MM.1S (cell line): ENCODE measurements at regions not wholly inside any gene's neighbourhood (a gene's known extent, or its start where the extent isn't known, plus 50 kb on each side); places are given as distances from the start of the nearest gene placed in this dataset.

Experiments
- DNase-seq: peaks from one replicate; pipeline ENCODE4 v3.0.0-alpha.2; 2015
- H2AFZ ChIP-seq: fragments of 300-600 bp; sonication (generic); 2 replicates; pipeline ENCODE4 v1.6.0; 2016; ENCODE audit warnings: antibody characterized with exemption, low read length
- H3F3A ChIP-seq: fragments of 300-600 bp; sonication (generic); 2 replicates; pipeline ENCODE4 v1.6.1; 2016; ENCODE audit warnings: mild to moderate bottlenecking, antibody characterized with exemption, low read length, moderate library complexity, mixed read lengths; ENCODE audit not compliant: insufficient read depth
- H3K27ac ChIP-seq: fragments of 300-600 bp; sonication (generic); 2 replicates; pipeline ENCODE4 v1.5.1; 2016; ENCODE audit warnings: mild to moderate bottlenecking, low read length
- H3K27me3 ChIP-seq: fragments of 300-600 bp; sonication (generic); replicated peaks from 2 replicates; pipeline ENCODE4 v1.6.0; 2016; ENCODE audit warnings: low read length; ENCODE audit not compliant: insufficient read depth
- H3K36me3 ChIP-seq: fragments of 300-600 bp; sonication (generic); replicated peaks from 2 replicates; pipeline ENCODE4 v1.6.1; 2016; ENCODE audit warnings: mild to moderate bottlenecking, low read length, mixed read lengths; ENCODE audit not compliant: insufficient read depth
- H3K4me1 ChIP-seq: fragments of 300-600 bp; sonication (generic); 2 replicates; pipeline ENCODE4 v1.6.1; 2016; ENCODE audit warnings: low read length, mixed read lengths
- H3K4me2 ChIP-seq: fragments of 300-600 bp; sonication (generic); 2 replicates; pipeline ENCODE4 v1.6.0; 2016; ENCODE audit warnings: low read depth, low read length
- H3K4me3 ChIP-seq: fragments of 300-600 bp; sonication (generic); 2 replicates; pipeline ENCODE4 v1.5.1; 2016; ENCODE audit warnings: low read length, mixed read lengths
- H3K79me2 ChIP-seq: fragments of 300-600 bp; sonication (generic); 2 replicates; pipeline ENCODE4 v1.6.1; 2016; ENCODE audit warnings: mixed run types, low read length, mixed read lengths
- H3K9ac ChIP-seq: fragments of 300-600 bp; sonication (generic); 2 replicates; pipeline ENCODE4 v1.6.1; 2016; ENCODE audit warnings: low read length, mixed read lengths
- H3K9me2 ChIP-seq: fragments of 300-600 bp; sonication (generic); replicated peaks from 2 replicates; pipeline ENCODE4 v1.6.1; 2016; ENCODE audit warnings: mild to moderate bottlenecking, low read length, mixed read lengths; ENCODE audit not compliant: insufficient read depth
- H3K9me3 ChIP-seq: fragments of 300-600 bp; sonication (generic); replicated peaks from 2 replicates; pipeline ENCODE4 v1.6.1; 2016; ENCODE audit warnings: mild to moderate bottlenecking, low read length, mixed read lengths; ENCODE audit not compliant: insufficient read depth
- H4K20me1 ChIP-seq: fragments of 300-600 bp; sonication (generic); 2 replicates; pipeline ENCODE4 v1.6.1; 2016; ENCODE audit warnings: mild to moderate bottlenecking, low read length, moderate library complexity, mixed read lengths; ENCODE audit not compliant: insufficient read depth
- EZH2 ChIP-seq: fragments of 300-600 bp; sonication (generic); optimal IDR thresholded peaks from 2 replicates; pipeline ENCODE3; 2017; ENCODE audit warnings: low read depth, mild to moderate bottlenecking, antibody characterized with exemption, low read length, mixed read lengths
- EZH2phosphoT487 ChIP-seq: fragments of 300-600 bp; sonication (generic); IDR thresholded peaks from 2 replicates; pipeline ENCODE4 v1.6.1; 2018; ENCODE audit warnings: antibody characterized with exemption, low read length
- TF ChIP-seq, protein P1 (sequence below): fragments of 300-600 bp; sonication (generic); IDR thresholded peaks from 2 replicates; pipeline ENCODE4 v1.5.1; 2016; ENCODE audit warnings: antibody characterized with exemption, low read length, mixed read lengths

DNA sequence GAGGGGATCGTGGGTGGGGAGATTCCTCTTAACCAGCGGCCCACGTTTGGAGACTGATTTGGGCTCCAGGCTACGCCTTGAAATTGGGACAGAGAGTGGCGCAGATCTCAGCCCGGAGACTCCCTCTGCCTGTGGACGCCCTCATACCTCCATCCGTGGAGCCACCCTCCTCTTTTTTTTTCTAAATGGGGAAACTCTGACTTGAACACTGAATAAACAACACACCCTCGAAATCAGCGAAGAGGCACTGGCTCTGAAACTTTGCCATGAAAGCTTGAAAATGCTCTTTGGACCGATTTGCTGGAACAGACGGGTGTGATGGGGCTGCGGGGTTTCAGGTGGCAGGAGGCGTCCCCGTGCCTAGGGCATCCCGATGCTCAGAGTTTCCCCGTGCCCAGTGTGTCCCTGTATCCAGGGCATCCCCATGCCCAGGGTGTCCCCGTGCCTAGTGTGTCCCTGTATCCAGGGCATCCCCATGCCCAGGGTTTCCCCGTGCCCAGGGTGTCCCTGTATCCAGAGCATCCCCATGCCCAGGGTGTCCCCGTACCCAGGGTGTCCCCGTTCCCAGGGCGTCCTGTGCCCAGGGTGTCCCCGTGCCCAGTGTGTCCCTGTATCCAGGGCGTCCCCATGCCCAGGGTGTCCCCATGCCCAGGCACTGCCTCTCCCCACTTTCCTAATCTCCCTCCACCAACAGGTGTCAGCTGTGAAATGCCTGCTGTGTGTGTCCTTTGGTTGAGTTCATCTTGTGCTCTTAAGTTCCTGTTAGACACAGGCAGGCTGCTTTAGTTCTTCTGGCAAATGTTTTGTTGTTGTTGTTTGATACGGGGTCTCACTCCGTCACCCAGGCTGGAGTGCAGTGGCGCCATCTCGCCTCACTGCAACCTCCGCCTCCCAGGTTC lies 187.0 kb downstream of the SEC14L1 start:
- H2AFZ ChIP-seq = no peak overlapping the region
- H3F3A ChIP-seq = peaks cover 29% of the 10 kb centered on the region
- no peak overlapping the region for H3K4me3 ChIP-seq
- no peaks in the 10 kb centered on the region for H3K9me2 ChIP-seq
- no peaks in the 10 kb centered on the region for H3K36me3 ChIP-seq
- H3K27ac ChIP-seq = no peak overlapping the region
- TF ChIP-seq EZH2phosphoT487 (no peak), EZH2 (no peak)
- TF ChIP-seq, protein P1, sequence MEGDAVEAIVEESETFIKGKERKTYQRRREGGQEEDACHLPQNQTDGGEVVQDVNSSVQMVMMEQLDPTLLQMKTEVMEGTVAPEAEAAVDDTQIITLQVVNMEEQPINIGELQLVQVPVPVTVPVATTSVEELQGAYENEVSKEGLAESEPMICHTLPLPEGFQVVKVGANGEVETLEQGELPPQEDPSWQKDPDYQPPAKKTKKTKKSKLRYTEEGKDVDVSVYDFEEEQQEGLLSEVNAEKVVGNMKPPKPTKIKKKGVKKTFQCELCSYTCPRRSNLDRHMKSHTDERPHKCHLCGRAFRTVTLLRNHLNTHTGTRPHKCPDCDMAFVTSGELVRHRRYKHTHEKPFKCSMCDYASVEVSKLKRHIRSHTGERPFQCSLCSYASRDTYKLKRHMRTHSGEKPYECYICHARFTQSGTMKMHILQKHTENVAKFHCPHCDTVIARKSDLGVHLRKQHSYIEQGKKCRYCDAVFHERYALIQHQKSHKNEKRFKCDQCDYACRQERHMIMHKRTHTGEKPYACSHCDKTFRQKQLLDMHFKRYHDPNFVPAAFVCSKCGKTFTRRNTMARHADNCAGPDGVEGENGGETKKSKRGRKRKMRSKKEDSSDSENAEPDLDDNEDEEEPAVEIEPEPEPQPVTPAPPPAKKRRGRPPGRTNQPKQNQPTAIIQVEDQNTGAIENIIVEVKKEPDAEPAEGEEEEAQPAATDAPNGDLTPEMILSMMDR = no peak
- H4K20me1 ChIP-seq = peaks cover 14% of the 10 kb centered on the region
- peaks cover 85% of the 10 kb centered on the region for H3K79me2 ChIP-seq
- no peak overlapping the region for H3K9ac ChIP-seq
- H3K9me3 ChIP-seq = no peaks in the 10 kb centered on the region
- no peak overlapping the region for H3K4me2 ChIP-seq
- peaks cover 27% of the 10 kb centered on the region for H3K4me1 ChIP-seq
- H3K27me3 ChIP-seq = no peaks in the 10 kb centered on the region
- no peak for DNase-seq

DNA sequence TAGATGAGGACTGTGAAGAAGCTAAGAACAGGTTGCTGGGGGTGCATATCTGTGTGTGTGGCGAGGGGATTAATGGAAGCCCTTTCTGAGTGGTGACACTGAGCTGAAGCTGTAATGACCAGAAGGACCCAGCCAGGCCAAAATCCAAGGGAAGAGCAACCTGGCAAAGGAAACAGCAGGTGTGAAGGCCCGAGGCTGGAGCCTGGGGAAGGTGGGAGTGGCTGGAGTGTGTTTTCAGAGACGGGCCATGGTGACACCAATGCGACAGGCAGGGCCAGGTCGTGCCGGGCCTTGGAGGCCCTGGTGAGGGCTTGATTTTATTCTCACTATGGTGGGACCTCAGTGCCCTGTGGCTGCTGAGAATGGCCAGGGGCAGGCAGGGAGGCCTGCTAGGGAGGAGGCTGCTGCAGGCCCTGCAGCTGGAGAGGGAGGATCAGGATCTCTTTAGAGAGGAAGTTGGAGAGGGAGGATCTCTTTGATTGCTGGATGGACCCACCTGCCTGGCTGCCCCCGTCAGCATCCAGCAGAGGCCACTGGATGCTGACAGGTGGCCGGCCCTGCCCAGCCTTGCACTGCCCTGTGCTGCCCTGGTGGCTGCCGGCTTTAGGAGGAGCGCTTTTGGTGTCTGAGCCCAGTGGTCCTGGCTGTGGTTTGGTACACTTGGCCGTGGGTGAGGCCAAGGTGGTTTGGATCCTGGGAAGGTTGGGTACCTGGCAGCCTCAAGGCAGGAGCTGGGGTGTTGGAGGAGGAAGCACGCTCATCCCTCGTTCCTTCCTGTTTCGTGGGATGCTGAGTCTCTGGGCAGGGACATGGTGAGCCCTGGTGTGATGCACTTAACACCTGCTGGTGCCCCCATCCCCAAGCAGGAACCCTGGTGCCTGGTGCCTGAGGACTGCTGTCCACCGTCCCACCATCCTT lies 188.3 kb downstream of the SEC14L1 start:
- Histone ChIP-seq H3K27ac (no peak overlapping the region), H3K4me2 (no peak overlapping the region), H3K36me3 (no peaks in the 10 kb centered on the region), H3K9ac (no peak overlapping the region), H3K4me3 (no peak overlapping the region), H2AFZ (no peak overlapping the region), H4K20me1 (peaks cover 14% of the 10 kb centered on the region), H3K9me3 (no peaks in the 10 kb centered on the region), H3F3A (peaks cover 34% of the 10 kb centered on the region), H3K79me2 (peaks cover 85% of the 10 kb centered on the region), H3K9me2 (no peaks in the 10 kb centered on the region), H3K4me1 (peaks cover 30% of the 10 kb centered on the region), H3K27me3 (no peaks in the 10 kb centered on the region)
- no peak for DNase-seq
- TF ChIP-seq, protein P1 = no peak
- TF ChIP-seq EZH2phosphoT487 = no peak
- no peak for TF ChIP-seq EZH2

DNA sequence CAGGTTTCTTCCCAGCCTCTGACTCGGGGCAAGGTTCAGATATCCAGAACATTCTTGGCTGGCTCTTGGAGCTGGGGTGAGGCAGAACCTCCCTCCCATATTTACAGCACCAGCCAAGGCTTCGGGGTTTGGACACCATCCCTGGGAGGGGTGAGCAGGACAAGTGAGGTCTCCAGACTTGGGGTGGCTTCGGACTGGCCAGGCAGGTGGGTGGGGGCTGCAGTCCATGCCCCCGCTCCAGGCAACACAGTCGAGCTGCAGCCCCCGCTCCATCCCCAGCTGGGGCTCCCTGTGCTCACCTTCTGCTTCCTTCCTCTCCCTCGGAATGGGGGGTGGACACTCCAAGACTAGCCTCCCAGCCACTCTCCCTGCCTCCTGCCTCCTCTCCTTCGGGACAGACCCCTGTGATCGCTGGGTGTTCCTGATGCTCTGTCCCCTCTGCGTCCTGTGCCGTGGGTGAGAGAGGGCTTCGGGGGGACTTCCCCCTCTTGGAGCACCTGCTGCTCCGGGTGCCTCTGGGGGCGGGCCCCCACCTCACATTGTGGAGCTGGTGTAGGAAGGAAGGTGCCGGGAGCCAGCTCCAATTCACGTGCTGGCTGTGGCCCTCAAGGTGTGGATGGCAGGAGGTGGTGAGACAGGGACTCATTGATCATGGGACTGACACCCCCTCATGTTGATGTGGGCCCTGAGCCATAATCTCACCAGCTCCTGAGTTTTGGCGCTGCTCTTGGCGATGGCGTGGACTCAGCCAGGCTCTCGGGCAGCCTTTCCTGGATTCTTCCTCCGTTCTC lies 189.2 kb downstream of the SEC14L1 start:
- H3K36me3 ChIP-seq = no peaks in the 10 kb centered on the region
- H3K4me1 ChIP-seq = peaks cover 24% of the 10 kb centered on the region
- H3F3A ChIP-seq = peaks cover 26% of the 10 kb centered on the region
- H3K4me3 ChIP-seq = no peak overlapping the region
- TF ChIP-seq, protein P1 = no peak
- no peak for TF ChIP-seq EZH2
- TF ChIP-seq EZH2phosphoT487 = no peak
- no peak overlapping the region for H3K9ac ChIP-seq
- H3K27ac ChIP-seq = no peak overlapping the region
- H3K79me2 ChIP-seq = peaks cover 88% of the 10 kb centered on the region
- DNase-seq = no peak
- no peaks in the 10 kb centered on the region for H3K9me3 ChIP-seq
- H3K9me2 ChIP-seq = no peaks in the 10 kb centered on the region
- peaks cover 14% of the 10 kb centered on the region for H4K20me1 ChIP-seq
- H2AFZ ChIP-seq = no peak overlapping the region
- no peaks in the 10 kb centered on the region for H3K27me3 ChIP-seq
- H3K4me2 ChIP-seq = no peak overlapping the region
